ENCODE measurements at regions not wholly inside any gene's neighbourhood (a gene's known extent, or its start where the extent isn't known, plus 50 kb on each side); places are given as distances from the start of the nearest gene placed in this dataset.
A peak's percentile ranks its signal among the peaks of the same experiment; 100 is the strongest.
"Not testable (repeated sequence)": the region's sequence is repeated elsewhere in the genome, so short reads cannot be mapped to it uniquely, and the experiment has no call there.

DNA sequence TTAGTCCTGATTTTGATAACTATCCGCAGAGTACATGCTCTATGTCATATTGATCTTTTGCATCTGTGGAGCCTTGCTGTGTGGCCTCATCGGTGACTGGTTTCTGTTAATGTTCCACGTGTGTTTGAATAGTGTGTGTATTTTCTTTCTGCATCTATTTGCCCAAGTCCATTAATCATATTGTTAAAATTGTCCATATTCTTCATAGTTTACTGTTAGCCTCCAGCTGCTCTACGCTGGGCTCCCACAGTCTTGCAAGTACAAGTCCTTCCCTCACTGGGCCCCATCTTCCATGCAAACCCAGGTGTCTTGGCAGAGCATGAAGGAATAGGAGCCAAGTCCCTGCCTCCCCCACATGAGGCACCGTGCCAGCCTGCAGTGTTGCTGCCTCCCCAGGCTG is 145.4 kb upstream of the NBPF12 start:
- H4K91ac ChIP-seq (ENCODE audit: low read depth, low read length, poor library complexity); H3K27me3 ChIP-seq (ENCODE audit: control insufficient read depth in 3 of 3, insufficient read depth in 3 of 3, low read depth in 1 of 3, low read length in 3 of 3): not testable (repeated sequence)
- no CpG with 5 or more reads among the region's 5 CpGs for WGBS, 2 donors (ENCODE audit: extremely low coverage in 2 of 2, insufficient read length in 2 of 2, insufficient replicate concordance in 1 of 2)

DNA sequence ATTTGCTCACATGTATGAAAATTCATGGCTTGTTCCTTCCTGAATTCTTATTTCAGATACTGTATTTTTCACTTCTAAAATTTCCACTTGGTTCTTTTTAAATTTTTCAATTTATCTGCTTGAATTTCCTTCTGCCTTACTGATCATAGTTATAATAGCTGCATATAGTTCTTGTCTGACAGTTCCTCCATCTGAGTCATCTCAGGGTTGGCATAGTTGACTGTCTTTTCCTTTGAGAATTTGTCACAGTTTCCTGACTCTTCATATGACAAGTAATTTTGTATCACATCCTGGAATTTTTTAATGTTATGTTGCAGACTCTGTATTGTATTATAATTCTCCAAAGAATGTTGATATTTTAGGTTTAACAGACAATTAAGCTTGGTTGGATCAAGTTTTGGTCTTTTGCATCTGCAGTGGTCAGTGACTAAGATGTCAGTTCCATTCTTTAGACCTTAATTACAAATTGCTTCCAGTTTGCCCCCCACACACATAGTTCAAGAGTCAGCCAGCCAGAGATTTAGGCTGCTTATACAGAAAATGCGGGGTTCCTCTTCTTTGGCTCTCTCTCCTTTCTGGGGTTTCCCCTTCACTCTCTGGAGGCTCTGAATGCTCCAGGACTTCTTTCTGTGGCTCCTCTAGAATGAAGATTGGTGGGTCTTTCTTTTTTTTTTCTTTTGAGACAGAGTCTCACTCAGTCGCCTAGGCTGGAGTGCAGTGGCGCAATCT is 153.7 kb upstream of the NBPF12 start:
- not testable (repeated sequence) for H3K14ac ChIP-seq (ENCODE audit: low read length); H3K79me1 ChIP-seq (ENCODE audit: low read depth, low read length); H2AFZ ChIP-seq (ENCODE audit: low read length); H4K8ac ChIP-seq (ENCODE audit: low read depth, low read length); H3K27me3 ChIP-seq (ENCODE audit: control insufficient read depth in 3 of 3, insufficient read depth in 3 of 3, low read depth in 1 of 3, low read length in 3 of 3); H2BK5ac ChIP-seq (ENCODE audit: low read length); H3K9me3 ChIP-seq (replicated peaks in 1 of 2; ENCODE audit: control insufficient read depth in 2 of 2, insufficient read depth in 1 of 2, low read depth in 1 of 2, low read length in 2 of 2); H3K36me3 ChIP-seq (replicated peaks in 1 of 2; ENCODE audit: control insufficient read depth in 2 of 2, insufficient read depth in 2 of 2, low read length in 2 of 2); H3K27ac ChIP-seq (replicated peaks; ENCODE audit: low read length); H4K91ac ChIP-seq (ENCODE audit: low read depth, low read length, poor library complexity); H2AK5ac ChIP-seq (ENCODE audit: low read depth, low read length); H3K4me1 ChIP-seq (ENCODE audit: control insufficient read depth in 2 of 2, insufficient read depth in 1 of 2, low read depth in 1 of 2, low read length in 2 of 2); H3K4me2 ChIP-seq (ENCODE audit: insufficient read depth, low read length, poor library complexity, severe bottlenecking); H3K9ac ChIP-seq (ENCODE audit: low read depth, low read length, poor library complexity); H3K4ac ChIP-seq (ENCODE audit: low read length); H3K23ac ChIP-seq (ENCODE audit: low read depth, low read length, poor library complexity); H2BK12ac ChIP-seq (ENCODE audit: low read length); DNase-seq (ENCODE audit: low spot score); H3K18ac ChIP-seq (ENCODE audit: low read length); H2BK15ac ChIP-seq (ENCODE audit: low read length); H2BK120ac ChIP-seq (ENCODE audit: low read depth, low read length); H3K4me3 ChIP-seq (ENCODE audit: low read length in 2 of 2)
- no CpG with 5 or more reads among the region's 3 CpGs for WGBS, 2 donors (ENCODE audit: extremely low coverage in 2 of 2, insufficient read length in 2 of 2, insufficient replicate concordance in 1 of 2)

More for the DNA sequence above, 145.4 kb upstream of the NBPF12 start:
- not testable (repeated sequence) for H3K4ac ChIP-seq (ENCODE audit: low read length); H3K79me1 ChIP-seq (ENCODE audit: low read depth, low read length); H2BK12ac ChIP-seq (ENCODE audit: low read length); H2AFZ ChIP-seq (ENCODE audit: low read length); H2BK120ac ChIP-seq (ENCODE audit: low read depth, low read length); H2BK5ac ChIP-seq (ENCODE audit: low read length); H3K9ac ChIP-seq (ENCODE audit: low read depth, low read length, poor library complexity); H3K4me1 ChIP-seq (ENCODE audit: control insufficient read depth in 2 of 2, insufficient read depth in 1 of 2, low read depth in 1 of 2, low read length in 2 of 2); DNase-seq (ENCODE audit: low spot score); H3K23ac ChIP-seq (ENCODE audit: low read depth, low read length, poor library complexity); H3K27ac ChIP-seq (replicated peaks; ENCODE audit: low read length); H3K4me3 ChIP-seq (ENCODE audit: low read length in 2 of 2); H3K14ac ChIP-seq (ENCODE audit: low read length); H3K9me3 ChIP-seq (replicated peaks in 1 of 2; ENCODE audit: control insufficient read depth in 2 of 2, insufficient read depth in 1 of 2, low read depth in 1 of 2, low read length in 2 of 2); H2BK15ac ChIP-seq (ENCODE audit: low read length); H2AK5ac ChIP-seq (ENCODE audit: low read depth, low read length); H4K8ac ChIP-seq (ENCODE audit: low read depth, low read length); H3K36me3 ChIP-seq (replicated peaks in 1 of 2; ENCODE audit: control insufficient read depth in 2 of 2, insufficient read depth in 2 of 2, low read length in 2 of 2); H3K4me2 ChIP-seq (ENCODE audit: insufficient read depth, low read length, poor library complexity, severe bottlenecking); H3K18ac ChIP-seq (ENCODE audit: low read length)

DNA sequence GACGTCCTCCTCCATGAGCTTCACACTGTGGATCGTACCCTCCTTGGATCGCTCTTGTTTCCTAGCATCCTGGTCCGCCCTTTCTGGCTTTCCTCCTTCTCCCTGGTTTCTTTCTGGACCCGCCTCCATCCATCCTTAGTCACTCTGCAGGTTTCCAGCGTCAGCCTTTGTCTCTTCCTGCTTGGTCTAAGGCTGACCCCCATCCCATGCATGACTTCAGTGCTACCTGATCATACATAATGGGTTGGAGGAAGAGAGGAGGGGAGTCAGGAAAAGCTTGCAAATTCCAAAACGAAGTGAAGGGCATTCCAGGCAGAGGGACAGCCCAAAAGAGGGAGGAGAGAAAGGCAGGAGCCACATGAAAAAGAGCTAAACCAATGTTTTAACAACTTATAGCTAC is 156.9 kb upstream of the NBPF12 start:
- H3K27ac ChIP-seq (replicated peaks; ENCODE audit: low read length); H3K23ac ChIP-seq (ENCODE audit: low read depth, low read length, poor library complexity); H3K4me3 ChIP-seq (ENCODE audit: low read length in 2 of 2); H3K9ac ChIP-seq (ENCODE audit: low read depth, low read length, poor library complexity); H2AFZ ChIP-seq (ENCODE audit: low read length); H3K4me1 ChIP-seq (ENCODE audit: control insufficient read depth in 2 of 2, insufficient read depth in 1 of 2, low read depth in 1 of 2, low read length in 2 of 2); H2BK12ac ChIP-seq (ENCODE audit: low read length); H3K9me3 ChIP-seq (replicated peaks in 1 of 2; ENCODE audit: control insufficient read depth in 2 of 2, insufficient read depth in 1 of 2, low read depth in 1 of 2, low read length in 2 of 2); H3K4me2 ChIP-seq (ENCODE audit: insufficient read depth, low read length, poor library complexity, severe bottlenecking); H2BK5ac ChIP-seq (ENCODE audit: low read length); H3K79me1 ChIP-seq (ENCODE audit: low read depth, low read length); H2AK5ac ChIP-seq (ENCODE audit: low read depth, low read length); H3K27me3 ChIP-seq (ENCODE audit: control insufficient read depth in 3 of 3, insufficient read depth in 3 of 3, low read depth in 1 of 3, low read length in 3 of 3); H3K18ac ChIP-seq (ENCODE audit: low read length); H4K91ac ChIP-seq (ENCODE audit: low read depth, low read length, poor library complexity); H3K4ac ChIP-seq (ENCODE audit: low read length); H3K14ac ChIP-seq (ENCODE audit: low read length); H2BK120ac ChIP-seq (ENCODE audit: low read depth, low read length); H4K8ac ChIP-seq (ENCODE audit: low read depth, low read length); H2BK15ac ChIP-seq (ENCODE audit: low read length); H3K36me3 ChIP-seq (replicated peaks in 1 of 2; ENCODE audit: control insufficient read depth in 2 of 2, insufficient read depth in 2 of 2, low read length in 2 of 2); DNase-seq (ENCODE audit: low spot score): not testable (repeated sequence)
- no CpG with 5 or more reads among the region's 7 CpGs for WGBS, 2 donors (ENCODE audit: extremely low coverage in 2 of 2, insufficient read length in 2 of 2, insufficient replicate concordance in 1 of 2)

DNA sequence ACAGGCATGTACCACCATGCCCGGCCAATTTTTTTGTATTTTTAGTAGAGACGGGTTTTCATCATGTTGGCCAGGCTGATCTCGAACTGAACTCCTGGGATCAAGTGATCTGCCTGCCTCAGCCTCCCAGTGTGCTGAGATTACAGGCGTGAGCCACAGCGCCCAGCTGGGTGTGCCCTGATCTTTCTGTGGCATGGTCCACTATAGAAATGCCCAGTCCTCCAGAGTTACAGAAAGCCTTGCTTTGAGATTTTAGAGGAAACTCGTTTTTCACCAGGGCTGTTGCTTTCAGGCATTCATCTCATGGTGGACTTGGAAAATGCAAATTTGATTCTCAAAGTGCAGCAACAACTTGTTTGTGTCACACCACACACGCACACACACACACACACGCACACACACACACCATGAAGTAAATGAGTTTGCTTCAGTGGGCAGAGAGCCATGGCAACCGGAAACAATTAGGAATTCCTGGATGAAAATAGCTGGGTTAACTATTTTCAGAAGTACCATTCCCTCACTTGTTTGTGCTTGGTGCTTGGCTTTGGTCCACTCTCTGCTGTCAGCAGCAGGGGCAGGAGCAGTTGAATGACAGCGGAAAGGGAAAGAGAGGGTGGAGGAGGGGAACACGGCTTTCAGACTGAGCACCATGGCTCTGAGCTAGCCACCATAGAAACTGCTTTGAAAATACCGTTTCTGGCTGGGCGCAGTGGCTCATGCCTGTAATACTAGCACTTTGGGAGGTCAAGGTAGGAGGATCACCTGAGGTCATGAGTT is 160.1 kb upstream of the NBPF12 start:
- H3K27ac ChIP-seq (replicated peaks; ENCODE audit: low read length); H2BK5ac ChIP-seq (ENCODE audit: low read length); H3K4me1 ChIP-seq (ENCODE audit: control insufficient read depth in 2 of 2, insufficient read depth in 1 of 2, low read depth in 1 of 2, low read length in 2 of 2); H2AK5ac ChIP-seq (ENCODE audit: low read depth, low read length); H3K4me3 ChIP-seq (ENCODE audit: low read length in 2 of 2); H3K14ac ChIP-seq (ENCODE audit: low read length); H3K23ac ChIP-seq (ENCODE audit: low read depth, low read length, poor library complexity); H3K4ac ChIP-seq (ENCODE audit: low read length); H3K9me3 ChIP-seq (replicated peaks in 1 of 2; ENCODE audit: control insufficient read depth in 2 of 2, insufficient read depth in 1 of 2, low read depth in 1 of 2, low read length in 2 of 2); H2BK12ac ChIP-seq (ENCODE audit: low read length); H3K9ac ChIP-seq (ENCODE audit: low read depth, low read length, poor library complexity); H2AFZ ChIP-seq (ENCODE audit: low read length); H2BK120ac ChIP-seq (ENCODE audit: low read depth, low read length); H2BK15ac ChIP-seq (ENCODE audit: low read length); H3K18ac ChIP-seq (ENCODE audit: low read length); H3K4me2 ChIP-seq (ENCODE audit: insufficient read depth, low read length, poor library complexity, severe bottlenecking); H4K8ac ChIP-seq (ENCODE audit: low read depth, low read length); H3K27me3 ChIP-seq (ENCODE audit: control insufficient read depth in 3 of 3, insufficient read depth in 3 of 3, low read depth in 1 of 3, low read length in 3 of 3); H3K79me1 ChIP-seq (ENCODE audit: low read depth, low read length); H3K36me3 ChIP-seq (replicated peaks in 1 of 2; ENCODE audit: control insufficient read depth in 2 of 2, insufficient read depth in 2 of 2, low read length in 2 of 2); H4K91ac ChIP-seq (ENCODE audit: low read depth, low read length, poor library complexity): not testable (repeated sequence)
- peak; percentile 15 for DNase-seq (ENCODE audit: low spot score)
- WGBS, 2 donors (ENCODE audit: extremely low coverage in 2 of 2, insufficient read length in 2 of 2, insufficient replicate concordance in 1 of 2), result no CpG with 5 or more reads among the region's 13 CpGs
